GM21381 (cell line): ENCODE measurements at regions not wholly inside any gene's neighbourhood (a gene's known extent, or its start where the extent isn't known, plus 50 kb on each side); places are given as distances from the start of the nearest gene placed in this dataset.

Experiments
- ATAC-seq: cut with Tn5 transposase; IDR thresholded peaks from one replicate; pipeline ENCODE4 v1.9.1; 2021; ENCODE audit warnings: mild to moderate bottlenecking, moderate library complexity; ENCODE audit not compliant: unreplicated experiment

GRCh38 chr5:54370982-54371381, 60.6 kb upstream of the ARL15 start:
- no peak for ATAC-seq

DNA sequence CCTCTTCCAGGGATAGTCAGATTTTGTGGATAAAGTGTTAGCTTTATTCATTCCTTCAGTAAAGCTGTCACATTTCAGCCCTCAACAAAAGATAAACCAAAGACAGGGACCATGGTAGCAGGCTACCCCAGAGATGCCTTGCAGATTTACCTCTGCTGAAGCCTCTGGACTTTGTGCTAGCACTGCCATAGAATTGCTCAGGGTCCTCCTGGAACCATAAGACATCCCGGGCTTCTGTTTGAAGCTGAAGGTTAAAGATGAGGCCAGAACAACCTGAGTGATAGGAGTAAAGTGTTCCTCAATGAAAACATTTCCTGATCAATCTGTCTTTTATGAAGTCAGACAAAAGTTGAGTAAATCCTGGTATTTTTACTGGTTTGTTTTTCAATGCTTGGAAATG, 57.5 kb upstream of the ARL15 start:
- ATAC-seq = no peak

DNA sequence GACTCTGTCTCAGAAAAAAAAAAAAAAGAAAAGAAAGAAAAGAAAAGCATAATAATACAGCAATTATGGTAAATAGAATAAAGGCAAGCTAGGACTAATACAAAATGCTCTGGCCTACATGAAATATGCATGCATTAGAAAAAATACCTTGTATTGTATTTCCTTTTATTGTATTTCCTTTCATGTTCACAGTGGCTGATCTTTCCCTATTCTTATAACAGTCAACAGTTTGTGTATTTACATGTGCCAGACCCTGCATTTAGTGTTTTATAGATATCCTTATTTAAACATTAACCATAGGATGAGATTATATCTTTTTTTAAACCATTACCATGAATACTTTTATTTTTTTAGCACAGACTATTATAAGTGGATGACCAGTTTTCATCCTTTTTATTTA, 56.3 kb upstream of the ARL15 start:
- ATAC-seq = no peak

- ATAC-seq = no peak
Measured at GRCh38 chr5:54363669-54364068, 53.3 kb upstream of the ARL15 start.

GRCh38 chr5:54362992-54363625, 52.7 kb upstream of the ARL15 start:
- no peak for ATAC-seq

DNA sequence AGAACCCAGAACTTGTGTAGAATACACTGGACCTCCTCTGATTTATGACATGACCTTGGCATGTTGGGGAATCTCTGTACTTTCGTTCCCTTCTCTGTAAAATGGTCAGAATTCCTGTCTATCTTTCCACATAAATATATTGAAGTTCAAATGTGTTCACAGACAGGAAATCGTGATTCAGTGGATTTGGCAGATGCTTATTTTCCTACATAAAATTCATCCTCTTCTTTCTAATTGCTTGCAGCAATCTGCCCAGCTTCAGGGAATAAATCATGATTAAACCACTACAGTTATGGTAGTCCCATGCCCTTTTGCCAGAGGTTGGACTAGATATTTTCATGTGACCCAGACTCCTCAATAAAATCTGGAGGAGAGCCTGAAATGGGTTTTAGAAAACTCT, 52.1 kb upstream of the ARL15 start:
- no peak for ATAC-seq

- no peak for ATAC-seq
Measured at GRCh38 chr5:54361691-54362411, 51.5 kb upstream of the ARL15 start.

DNA sequence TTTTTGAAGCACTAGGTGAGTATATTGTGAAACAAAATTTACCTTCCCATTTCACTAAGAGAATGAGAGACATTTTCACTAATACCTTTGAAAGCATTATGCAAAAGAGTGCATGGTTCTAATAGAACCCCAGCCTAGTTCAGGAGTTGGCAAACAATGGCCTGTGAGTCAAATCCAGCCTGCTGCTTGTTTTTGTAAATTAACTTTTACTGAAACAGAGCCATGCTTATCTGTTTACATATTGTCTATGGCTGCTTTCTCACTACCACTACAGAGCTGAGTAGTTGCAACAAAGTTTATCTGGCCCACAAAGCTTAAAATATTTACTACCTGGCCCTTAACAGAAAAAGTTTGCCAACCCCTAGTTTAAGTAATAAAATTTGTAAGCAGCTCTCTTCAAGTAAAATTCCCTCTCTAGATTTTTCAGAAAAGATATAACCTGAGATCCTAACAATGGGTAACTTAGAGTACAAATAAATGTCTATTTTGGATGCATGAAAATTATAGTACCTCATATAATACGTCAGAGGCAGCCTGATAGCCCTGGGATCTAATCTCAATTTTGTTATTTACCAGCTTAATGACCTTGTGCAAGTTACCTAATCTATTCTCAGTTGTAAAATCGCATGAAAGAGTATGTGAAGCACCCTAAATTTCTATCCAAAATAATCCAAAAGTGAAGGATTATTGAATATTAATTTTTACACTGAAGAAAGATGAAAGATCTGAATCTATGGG, 50.7 kb upstream of the ARL15 start:
- no peak for ATAC-seq
